Body of pancreas (tissue), 4 donors: ENCODE measurements at regions not wholly inside any gene's neighbourhood (a gene's known extent, or its start where the extent isn't known, plus 50 kb on each side); places are given as distances from the start of the nearest gene placed in this dataset.
A peak's percentile ranks its signal among the peaks of the same experiment; 100 is the strongest.

Experiments used
- ATAC-seq: fragments of 150-250 bp; one replicate; pipeline ENCODE4 v1.9.1; 2016
- DNase-seq, 4 donors: peaks; one replicate each; pipeline ENCODE4 v3.0.0-alpha.2; 2019
- H3K27ac ChIP-seq, 4 donors: fragments of 200-600 bp; sonication (generic); 1 replicate in 3 of 4; 2 replicates in 1 of 4; pipeline versions ENCODE4 v1.5.1 to v1.6.1; 2016 to 2019; ENCODE audit warnings: mild to moderate bottlenecking in 1 of 4, mixed read lengths in 1 of 4, moderate library complexity in 1 of 4
- H3K27me3 ChIP-seq, 2 donors: fragments of 200-600 bp; sonication (generic); one replicate each; pipeline ENCODE4 v1.6.0; 2016; ENCODE audit warnings: mild to moderate bottlenecking in 1 of 2
- H3K36me3 ChIP-seq, 2 donors: fragments of 200-600 bp; sonication (generic); replicated peaks in 1 of 2; 2 replicates each; pipeline ENCODE4 v1.5.1; 2016; ENCODE audit warnings: low read depth in 2 of 2; ENCODE audit not compliant: insufficient read depth in 1 of 2
- H3K4me1 ChIP-seq: fragments of 200-600 bp; sonication (generic); one replicate; pipeline ENCODE4 v1.6.0; 2016
- H3K4me3 ChIP-seq, 2 donors: fragments of 200-600 bp; sonication (generic); 1 replicate in 1 of 2; 2 replicates in 1 of 2; pipeline ENCODE4 v1.5.1; 2016 to 2019
- H3K9me3 ChIP-seq, 3 donors: fragments of 200-600 bp; sonication (generic); 1 replicate in 2 of 3; 2 replicates in 1 of 3; pipeline ENCODE4 v1.5.1; 2016
- POLR2A ChIP-seq, 3 donors: fragments of 450-650 bp; IDR thresholded peaks; one replicate each; pipeline ENCODE4 v1.6.1; 2016; ENCODE audit warnings: antibody characterized with exemption in 3 of 3, mild to moderate bottlenecking in 2 of 3
- WGBS, 2 donors: methylation state at CpG; one replicate each; pipeline ENCODE4 v1.1.5; 2017; 5-methylcytosine and 5-hydroxymethylcytosine counted together
- intact Hi-C: fragments of 100-400 bp; cut with DNase I; formaldehyde crosslinking; loops from one replicate; pipeline ENCODE4 v1.15.1; 2023
- TF ChIP-seq, protein P1 (sequence below), 7 experiments: fragments of 450-650 bp in 4 of 7; fragments of 200-600 bp in 3 of 7; sonication (generic) in 3 of 7; IDR thresholded peaks; one replicate each; pipeline ENCODE4 v1.5.1; 2016 to 2019; ENCODE audit warnings: antibody characterized with exemption in 7 of 7

- H3K9me3 ChIP-seq, result no peaks in the 10 kb centered on the region
- WGBS, 2 donors, result 40 to 63% methylated on average over 1 of the region's 1 CpG
- no peak for ATAC-seq
- intact Hi-C loops, result no loop called here
- H3K4me3 ChIP-seq, result no peak overlapping the region
- no peak for DNase-seq
- no peak for TF ChIP-seq POLR2A (IDR thresholded peaks at IDR 0.05)
- TF ChIP-seq, protein P1, sequence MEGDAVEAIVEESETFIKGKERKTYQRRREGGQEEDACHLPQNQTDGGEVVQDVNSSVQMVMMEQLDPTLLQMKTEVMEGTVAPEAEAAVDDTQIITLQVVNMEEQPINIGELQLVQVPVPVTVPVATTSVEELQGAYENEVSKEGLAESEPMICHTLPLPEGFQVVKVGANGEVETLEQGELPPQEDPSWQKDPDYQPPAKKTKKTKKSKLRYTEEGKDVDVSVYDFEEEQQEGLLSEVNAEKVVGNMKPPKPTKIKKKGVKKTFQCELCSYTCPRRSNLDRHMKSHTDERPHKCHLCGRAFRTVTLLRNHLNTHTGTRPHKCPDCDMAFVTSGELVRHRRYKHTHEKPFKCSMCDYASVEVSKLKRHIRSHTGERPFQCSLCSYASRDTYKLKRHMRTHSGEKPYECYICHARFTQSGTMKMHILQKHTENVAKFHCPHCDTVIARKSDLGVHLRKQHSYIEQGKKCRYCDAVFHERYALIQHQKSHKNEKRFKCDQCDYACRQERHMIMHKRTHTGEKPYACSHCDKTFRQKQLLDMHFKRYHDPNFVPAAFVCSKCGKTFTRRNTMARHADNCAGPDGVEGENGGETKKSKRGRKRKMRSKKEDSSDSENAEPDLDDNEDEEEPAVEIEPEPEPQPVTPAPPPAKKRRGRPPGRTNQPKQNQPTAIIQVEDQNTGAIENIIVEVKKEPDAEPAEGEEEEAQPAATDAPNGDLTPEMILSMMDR (IDR thresholded peaks at IDR 0.05), result no peak
- peaks cover 13% of the 10 kb centered on the region for H3K4me1 ChIP-seq
- no peaks in the 10 kb centered on the region for H3K27me3 ChIP-seq
- H3K36me3 ChIP-seq, result no peaks in the 10 kb centered on the region
- peak overlapping the region in 1 of 4 donors; percentile 53 for H3K27ac ChIP-seq
These were observed 107.0 kb downstream of the ZNF429 start for GRCh38 chr19:21612403-21612872.

DNA sequence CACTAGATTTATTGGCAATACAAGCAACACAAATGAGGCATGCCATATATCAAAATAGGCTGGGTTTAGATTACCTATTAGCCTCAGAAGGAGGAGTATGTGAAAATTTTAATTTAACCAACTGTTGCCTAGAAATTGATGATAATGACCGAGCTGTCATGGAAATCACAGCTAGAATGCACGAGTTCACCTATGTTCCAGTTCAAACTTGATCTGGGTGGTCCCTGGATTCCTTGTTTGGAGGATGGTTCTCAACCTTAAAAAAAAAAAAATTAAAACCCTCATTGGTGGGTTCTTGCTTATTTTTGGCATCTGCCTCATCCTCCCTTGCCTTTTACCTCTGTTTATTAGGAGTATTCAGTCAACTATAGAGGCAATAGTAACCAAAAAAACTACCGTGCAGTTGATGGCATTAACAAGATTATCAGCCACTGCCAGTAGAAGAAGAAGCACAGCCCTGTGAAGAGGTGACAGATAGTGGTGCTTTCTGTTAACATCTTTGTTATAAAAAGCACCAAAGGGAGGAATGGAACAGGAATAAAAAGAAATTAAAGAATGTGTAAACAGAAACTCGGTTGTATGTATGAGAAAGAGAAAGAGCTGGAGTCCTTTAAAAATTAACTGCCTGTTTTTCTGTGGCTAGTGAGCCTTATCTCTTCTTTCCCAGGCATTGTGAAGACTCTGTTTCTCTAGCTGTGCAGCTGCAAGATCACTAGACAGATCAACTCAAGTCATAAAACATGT is 106.4 kb downstream of the ZNF429 start:
- H3K27ac ChIP-seq, result peak overlapping the region in 1 of 4 donors; percentile 43
- intact Hi-C loops, result no loop called here
- TF ChIP-seq, protein P1 (IDR thresholded peaks at IDR 0.05), result no peak
- TF ChIP-seq POLR2A (IDR thresholded peaks at IDR 0.05), result no peak
- no peaks in the 10 kb centered on the region for H3K36me3 ChIP-seq
- no peak for ATAC-seq
- H3K4me3 ChIP-seq, result no peak overlapping the region
- DNase-seq, result no peak
- H3K9me3 ChIP-seq, result no peaks in the 10 kb centered on the region
- no peaks in the 10 kb centered on the region for H3K27me3 ChIP-seq
- 37 to 47% methylated on average over 4 of the region's 4 CpGs for WGBS, 2 donors
- peaks cover 13% of the 10 kb centered on the region for H3K4me1 ChIP-seq

- no peak for TF ChIP-seq POLR2A (IDR thresholded peaks at IDR 0.05)
- TF ChIP-seq, protein P1 (IDR thresholded peaks at IDR 0.05), result no peak
- no peak for DNase-seq
- Histone ChIP-seq H3K9me3 (no peaks in the 10 kb centered on the region), H3K36me3 (no peaks in the 10 kb centered on the region), H3K27me3 (no peaks in the 10 kb centered on the region), H3K4me3 (no peak overlapping the region), H3K27ac (no peak overlapping the region), H3K4me1 (peaks cover 15% of the 10 kb centered on the region)
- ATAC-seq, result no peak
- intact Hi-C loops, result no loop called here
- 89 to 94% methylated on average over 1 of the region's 1 CpG for WGBS, 2 donors
These were observed 105.4 kb downstream of the ZNF429 start for GRCh38 chr19:21610787-21611186.

- WGBS, 2 donors, result 84 to 96% methylated on average over 3 of the region's 3 CpGs
- Histone ChIP-seq H3K4me1 (peaks cover 20% of the 10 kb centered on the region), H3K27me3 (no peaks in the 10 kb centered on the region), H3K4me3 (no peak overlapping the region), H3K27ac (no peak overlapping the region), H3K36me3 (no peaks in the 10 kb centered on the region), H3K9me3 (no peaks in the 10 kb centered on the region)
- TF ChIP-seq POLR2A (IDR thresholded peaks at IDR 0.05), result no peak
- TF ChIP-seq, protein P1 (IDR thresholded peaks at IDR 0.05), result no peak
- DNase-seq (no peak), ATAC-seq (no peak)
- intact Hi-C loops, result no loop called here
These were observed 104.9 kb downstream of the ZNF429 start for GRCh38 chr19:21610341-21610740.

- no peaks in the 10 kb centered on the region for H3K27me3 ChIP-seq
- ATAC-seq, result no peak
- no peak for DNase-seq
- TF ChIP-seq, protein P1 (IDR thresholded peaks at IDR 0.05), result no peak
- TF ChIP-seq POLR2A (IDR thresholded peaks at IDR 0.05), result no peak
- peaks cover 35% of the 10 kb centered on the region for H3K4me1 ChIP-seq
- peak overlapping the region in 1 of 4 donors; percentile 8 for H3K27ac ChIP-seq
- H3K36me3 ChIP-seq, result no peaks in the 10 kb centered on the region
- intact Hi-C loops, result no loop called here
- no peak overlapping the region for H3K4me3 ChIP-seq
- no peaks in the 10 kb centered on the region for H3K9me3 ChIP-seq
- 59 to 72% methylated on average over 2 of the region's 2 CpGs for WGBS, 2 donors
These were observed 103.2 kb downstream of the ZNF429 start for GRCh38 chr19:21608571-21608970.
